HS-27A (cell line): ENCODE measurements at regions not wholly inside any gene's neighbourhood (a gene's known extent, or its start where the extent isn't known, plus 50 kb on each side); places are given as distances from the start of the nearest gene placed in this dataset.
"Not testable (repeated sequence)": the region's sequence is repeated elsewhere in the genome, so short reads cannot be mapped to it uniquely, and the experiment has no call there.

Source experiments
- DNase-seq: peaks from one replicate; pipeline ENCODE4 v3.0.0-alpha.2; 2012; ENCODE audit warnings: low read depth, missing footprints

DNA sequence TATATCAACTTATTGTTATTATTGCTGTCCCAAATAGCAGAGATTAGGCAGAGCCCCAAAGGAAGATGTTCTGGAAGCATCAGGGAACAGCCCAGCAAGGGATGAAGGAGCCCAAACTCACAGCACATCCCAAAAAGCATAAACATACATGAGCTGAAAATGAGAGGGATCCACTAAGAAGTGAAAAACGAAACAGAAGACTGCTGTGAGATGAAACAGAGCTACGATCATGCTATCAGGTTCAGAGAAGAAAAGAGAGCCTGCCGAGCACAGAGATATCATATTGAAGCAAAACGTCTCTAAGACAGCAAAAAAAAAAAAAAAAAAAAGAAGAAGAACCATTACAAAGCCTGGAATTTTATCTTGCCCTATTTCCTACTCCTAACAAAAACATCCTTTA is 127.3 kb downstream of the ZNF608 start:
- no peak for DNase-seq

DNA sequence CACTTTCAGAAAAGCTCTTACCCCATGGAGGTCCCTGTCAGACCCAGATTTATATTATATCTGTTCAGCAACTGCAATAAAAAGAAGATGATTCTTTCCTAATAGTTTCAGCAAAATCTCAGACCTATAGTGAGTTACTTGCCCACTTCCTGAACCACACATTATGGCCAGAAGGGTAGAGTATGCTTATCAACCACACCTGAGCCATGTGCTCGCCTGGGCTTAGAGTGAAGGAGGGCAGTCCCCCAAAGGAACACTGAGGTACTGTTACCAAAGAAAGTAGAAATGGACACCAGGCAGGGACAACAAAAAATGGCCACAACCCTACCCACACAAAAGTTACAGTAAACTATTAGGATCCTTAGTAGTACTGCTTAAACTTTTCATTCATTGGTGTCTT is 128.7 kb downstream of the ZNF608 start:
- no peak for DNase-seq

DNA sequence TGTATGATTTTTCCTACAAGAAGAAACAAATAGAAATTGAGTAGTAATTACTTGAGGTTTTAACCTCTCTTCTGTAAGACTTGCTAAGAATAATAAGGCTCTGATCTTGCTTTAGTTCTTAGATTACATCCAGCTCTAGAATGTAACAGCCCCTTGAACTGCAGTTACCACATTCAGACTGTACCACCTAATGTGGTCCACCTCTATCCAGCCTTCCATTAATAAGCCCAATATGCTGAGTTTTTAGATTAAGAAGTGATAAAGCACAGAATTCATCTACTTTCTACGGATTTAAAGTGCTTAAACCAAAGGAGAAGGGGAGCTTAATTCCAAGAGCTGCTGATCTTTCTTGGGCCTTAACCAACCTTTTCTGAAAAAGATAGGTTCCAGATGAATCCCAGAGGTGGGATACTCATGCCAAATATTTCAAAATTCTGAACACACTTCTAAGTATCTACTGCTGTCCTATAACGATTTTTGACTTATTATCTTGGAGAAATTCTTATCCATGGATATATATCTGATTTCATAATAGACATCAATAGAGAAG is 131.5 kb downstream of the ZNF608 start:
- no peak for DNase-seq

DNA sequence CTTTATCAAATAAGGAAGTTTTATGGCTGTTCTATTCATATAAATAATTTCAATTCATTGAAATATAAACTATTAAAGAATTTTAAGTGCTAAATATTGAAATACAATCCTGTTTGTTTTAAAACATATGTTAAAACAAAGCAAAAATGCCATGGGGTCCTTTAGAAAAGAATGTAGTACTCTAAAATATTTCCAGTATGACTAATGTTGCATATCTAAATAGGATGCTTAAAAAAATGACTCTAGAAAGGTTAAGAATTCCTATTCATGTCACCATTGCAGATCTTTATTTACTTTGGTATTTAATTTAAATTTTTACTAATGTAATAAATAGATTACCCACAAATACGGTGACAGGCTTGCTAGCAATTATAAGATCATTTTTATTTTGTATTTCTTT is 132.3 kb downstream of the ZNF608 start:
- no peak for DNase-seq

DNA sequence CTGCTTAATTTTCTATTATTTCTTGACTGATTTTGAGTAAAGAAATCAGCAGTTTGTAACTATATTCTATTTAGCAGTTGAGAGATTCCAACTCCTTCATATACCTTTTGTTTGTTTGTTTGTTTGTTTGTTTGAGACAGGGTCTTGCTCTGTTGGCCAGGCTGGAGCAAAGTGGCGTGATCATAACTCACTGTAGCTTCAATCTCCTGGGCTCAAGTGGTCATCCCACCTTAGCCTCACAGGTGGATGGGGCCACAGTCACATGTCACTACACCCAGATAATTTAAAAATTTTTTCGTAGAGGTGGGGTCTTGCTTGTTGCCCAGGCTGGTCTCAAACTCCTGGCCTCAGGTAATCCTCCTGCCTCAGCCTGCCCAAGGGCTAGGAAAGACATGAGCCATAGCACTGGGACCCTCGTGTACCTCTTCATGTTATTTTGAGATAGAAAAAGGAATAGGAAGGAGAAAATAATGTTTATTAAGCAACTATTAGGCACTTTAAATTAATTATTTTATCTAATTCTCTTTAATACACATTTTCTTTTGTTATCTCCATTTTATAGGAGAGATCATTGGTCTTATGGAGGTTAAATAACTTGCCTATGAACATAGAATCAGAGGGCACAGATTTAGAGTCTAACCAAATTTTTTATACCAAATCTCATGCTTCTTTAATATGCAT is 133.0 kb downstream of the ZNF608 start:
- DNase-seq = no peak

DNA sequence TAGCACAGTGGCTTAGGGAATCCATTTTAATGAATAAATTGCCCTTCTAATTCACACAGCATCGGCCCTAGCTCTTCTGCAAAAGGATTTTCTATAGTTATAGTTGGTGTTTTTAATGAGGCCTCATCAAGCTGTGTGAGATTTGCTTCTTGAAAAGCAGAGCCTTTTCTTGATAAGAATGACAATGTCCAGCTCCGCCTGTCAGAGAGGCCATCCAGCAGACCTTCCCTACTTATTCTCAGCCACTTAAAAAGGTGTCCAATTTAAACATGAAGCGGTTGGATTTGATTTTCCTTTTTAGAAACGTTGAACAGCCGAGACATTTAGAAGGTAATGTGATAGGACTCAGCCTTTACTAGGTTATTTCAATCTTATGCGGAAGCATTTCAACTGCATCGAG is 134.4 kb downstream of the ZNF608 start:
- no peak for DNase-seq

DNA sequence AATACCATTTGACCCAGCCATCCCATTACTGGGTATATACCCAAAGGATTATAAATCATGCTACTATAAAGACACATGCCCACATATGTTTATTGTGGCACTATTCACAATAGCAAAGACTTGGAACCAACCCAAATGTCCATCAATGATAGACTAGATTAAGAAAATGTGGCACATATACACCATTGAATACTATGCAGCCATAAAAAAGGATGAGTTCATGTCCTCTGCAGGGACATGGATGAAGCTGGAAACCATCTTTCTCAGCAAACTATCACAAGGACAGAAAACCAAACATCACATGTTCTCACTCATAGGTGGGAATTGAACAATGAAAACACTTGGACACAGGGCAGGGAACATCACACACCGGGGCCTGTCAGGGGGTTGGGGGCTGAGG is 135.2 kb downstream of the ZNF608 start:
- DNase-seq = not testable (repeated sequence)

DNA sequence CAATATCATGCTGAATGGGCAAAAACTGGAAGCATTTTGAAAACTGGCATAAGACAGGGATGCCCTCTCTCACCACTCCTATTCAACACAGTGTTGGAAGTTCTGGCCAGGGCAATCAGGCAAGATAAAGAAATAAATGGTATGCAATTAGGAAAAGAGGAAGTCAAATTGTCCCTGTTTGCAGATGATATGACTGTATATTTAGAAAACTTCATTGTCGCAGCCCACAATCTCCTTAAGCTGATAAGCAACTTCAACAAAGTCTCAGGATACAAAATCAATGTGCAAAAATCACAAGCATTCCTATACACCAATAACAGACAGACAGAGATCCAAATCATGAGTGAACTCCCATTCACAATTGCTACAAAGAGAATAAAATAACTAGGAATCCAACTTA is 136.8 kb downstream of the ZNF608 start:
- not testable (repeated sequence) for DNase-seq

DNA sequence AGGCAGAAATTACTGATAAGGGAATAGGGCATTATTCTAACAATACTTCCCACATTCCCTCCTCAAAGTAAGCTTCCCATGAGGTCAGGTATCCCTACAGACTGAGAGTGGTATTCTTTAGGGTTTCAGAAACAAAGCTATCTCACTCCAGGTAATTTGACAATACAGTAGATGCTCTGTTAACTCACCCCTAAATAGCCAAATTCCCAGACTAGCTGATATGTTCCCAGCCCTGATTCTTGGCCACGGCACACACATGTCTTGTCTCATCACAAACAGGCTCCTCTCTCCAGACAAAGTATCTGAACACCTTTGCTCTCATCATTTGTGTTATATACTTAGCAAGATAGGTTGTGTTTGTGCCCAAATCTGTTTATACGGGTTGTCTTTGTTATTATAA is 139.9 kb downstream of the ZNF608 start:
- no peak for DNase-seq

DNA sequence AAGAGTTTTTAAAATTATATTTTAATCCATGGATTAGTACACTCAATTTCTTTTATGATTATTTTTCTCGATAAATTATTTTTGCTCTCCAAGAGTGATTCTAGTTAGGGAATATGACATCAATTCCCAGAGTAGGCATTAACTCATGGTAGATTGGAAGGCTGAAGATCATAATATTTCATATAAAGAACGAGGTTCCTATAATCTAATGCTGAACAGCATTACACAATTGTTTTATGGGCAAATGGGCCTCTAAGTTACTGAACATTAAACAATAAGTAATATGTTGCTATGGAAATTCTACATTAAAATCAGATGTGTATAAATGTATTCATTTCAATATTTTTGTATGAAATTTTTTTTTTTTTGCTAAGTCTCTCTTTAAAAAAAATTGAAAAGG is 140.3 kb downstream of the ZNF608 start:
- no peak for DNase-seq

DNA sequence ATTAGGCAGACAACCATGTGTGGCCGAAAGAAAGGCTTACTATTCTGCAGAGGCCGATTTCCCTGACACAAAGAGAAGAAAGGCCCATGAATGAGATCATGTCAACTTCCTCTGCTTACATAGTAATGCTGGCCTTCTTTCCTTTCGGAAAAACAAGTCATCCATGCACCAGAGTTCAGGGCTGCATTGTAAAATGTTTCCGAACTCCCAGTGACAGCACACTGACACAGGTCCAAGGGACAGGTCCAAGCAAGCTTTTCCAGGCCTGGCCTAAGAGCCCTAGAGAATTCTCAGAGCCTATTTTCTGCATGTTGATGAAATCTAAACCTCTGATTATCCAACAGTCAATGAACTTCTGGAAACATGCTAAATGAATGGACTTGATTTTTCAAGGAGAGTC is 140.9 kb downstream of the ZNF608 start:
- no peak for DNase-seq

DNA sequence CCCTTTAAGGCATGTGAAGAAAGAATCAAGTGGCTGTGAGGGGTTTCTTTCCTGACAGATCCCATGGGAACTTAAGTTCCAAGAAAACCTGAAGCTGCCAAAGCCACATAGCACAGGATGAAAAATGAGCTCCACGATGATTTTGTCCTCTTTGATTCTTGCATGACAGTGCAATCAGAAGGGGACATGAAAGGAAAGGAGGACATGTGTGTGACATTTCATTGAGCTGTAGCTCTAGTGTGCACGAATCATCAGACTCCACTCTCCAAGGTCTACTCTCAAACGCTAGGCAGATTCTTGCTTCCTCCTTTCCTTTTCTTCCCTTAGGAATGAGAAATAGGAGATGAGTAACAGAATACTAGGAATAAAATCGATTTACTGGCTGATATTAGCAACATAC is 142.0 kb downstream of the ZNF608 start:
- no peak for DNase-seq

DNA sequence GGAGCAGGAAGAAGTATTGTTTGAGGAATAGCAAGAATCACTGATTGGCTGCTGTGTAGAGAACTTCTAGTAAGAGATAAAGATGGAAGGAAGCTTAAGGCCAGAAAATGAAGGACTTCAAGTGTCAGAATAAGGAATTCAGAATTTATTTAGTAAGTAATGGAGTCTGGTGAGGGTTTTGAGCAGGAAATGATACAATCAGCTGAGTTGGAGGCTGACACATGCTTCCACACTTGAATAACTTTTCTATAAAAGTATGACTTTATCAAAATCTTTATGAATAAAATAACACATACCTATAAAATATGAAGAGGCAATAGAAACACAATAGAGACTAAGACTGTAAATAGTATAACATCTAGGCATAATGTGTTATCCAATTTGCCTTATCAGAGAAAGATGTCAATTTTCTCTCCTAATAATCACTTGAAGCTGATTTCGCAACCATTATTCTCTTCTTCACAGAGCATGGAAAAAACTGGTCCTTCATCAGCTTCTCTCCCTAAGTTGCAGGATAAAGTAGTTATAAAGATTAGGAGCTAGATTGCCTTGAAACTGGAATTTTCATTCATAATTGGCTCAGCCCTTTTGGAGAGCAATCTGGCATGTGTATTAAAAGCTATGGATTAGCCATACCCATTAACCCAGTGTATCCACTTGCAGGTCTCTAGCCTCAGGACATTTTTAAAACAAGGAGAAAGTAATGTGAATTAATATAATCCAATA is 143.4 kb downstream of the ZNF608 start:
- no peak for DNase-seq

DNA sequence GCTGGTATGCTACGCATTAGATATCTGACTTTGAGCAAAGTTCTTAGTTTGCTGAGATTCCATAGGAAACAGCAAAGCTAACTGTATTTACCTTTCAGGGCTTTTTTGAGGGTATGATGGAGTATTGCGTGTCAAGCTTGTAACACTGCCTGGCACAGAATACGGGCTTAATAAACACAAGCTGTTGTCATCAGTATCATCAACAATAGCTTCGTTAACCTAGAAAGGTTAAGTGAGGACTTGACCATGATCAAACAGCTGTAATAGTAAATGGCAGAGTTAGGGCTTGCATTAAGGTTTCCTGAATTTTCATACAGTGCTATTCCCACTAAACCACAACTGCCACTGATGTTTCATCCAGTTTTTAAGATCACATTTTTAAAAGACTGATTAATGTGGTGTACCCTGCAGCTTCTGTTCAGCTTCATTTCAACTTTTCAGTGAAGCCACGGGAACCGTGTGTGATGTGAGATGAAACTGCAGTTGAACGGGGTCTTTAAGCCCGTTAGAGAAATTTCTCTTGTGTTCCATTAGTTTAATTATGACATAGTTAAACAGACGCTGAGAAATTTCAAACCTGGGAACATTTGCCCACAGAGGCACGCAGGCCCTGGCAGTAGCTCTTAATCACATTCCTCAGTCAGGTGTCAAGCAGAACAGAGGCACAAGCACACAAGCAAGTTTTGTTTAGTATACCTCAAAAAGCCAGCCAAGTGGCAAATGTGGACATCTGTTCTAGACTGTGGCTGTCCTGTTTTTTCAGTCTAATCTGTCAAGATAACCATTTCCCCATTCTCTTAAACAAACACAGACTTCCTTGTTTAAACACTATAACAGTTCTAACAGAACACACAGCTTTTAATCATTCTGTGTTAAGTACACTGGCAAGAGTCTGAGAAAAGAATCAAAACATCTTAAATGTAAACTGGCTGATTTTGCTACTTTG is 147.1 kb downstream of the ZNF608 start:
- no peak for DNase-seq

DNA sequence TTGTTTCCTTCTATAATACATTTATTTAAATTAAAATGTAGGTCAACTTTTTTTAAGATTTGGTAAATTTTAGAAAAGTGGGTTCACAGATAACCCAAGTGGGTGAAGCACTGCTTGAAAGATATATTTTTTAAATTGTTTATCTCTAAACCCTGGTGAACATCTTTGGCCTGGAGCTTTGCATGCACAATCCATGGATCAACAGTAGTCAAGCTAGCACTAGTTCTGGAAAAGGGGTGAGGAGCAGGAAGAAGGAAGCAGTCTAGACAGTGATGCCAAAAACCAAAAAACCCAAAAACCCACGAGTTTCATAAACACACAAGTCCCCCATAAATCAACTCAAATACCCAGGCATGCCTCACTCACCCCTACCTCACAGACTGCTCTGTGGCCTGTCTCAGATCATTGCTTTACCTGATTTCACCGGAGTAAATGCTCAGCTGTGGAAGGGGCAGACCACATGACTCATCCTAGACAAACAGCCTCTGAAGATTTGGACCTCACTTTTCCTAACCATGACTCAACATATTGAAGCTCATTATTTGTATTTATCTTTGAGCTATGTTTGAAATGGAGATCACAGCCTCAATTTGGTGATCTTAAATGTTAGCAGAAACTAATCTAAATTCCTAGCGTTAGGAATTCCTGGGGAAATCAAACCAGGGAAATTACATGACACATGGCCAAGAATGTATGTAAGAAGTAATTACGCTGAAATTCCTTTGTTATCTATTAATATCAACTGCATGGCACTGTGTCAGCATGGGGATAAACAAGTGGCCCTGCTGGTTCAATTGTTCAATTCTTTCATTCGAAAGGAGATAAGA is 149.6 kb downstream of the ZNF608 start:
- peak; percentile 15 for DNase-seq

DNA sequence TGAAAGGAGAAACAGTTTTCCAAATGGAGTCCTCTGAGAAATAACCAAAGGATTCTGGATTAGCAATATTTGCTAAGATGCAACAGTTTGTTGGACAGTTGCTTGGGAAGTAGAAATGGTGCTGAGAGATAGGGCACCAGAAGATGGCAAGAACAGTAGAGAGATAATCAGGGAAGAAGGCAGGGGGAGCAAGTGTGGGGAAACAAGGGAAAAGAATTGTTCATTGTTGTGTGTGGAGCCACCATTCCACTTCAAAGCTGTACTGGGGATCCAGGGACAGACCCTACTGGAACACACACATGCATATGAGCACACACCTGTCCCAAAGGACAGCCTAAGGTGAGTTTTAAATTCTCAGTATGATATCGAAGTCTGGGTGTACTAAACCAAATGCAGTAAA is 152.5 kb downstream of the ZNF608 start:
- DNase-seq = no peak

DNA sequence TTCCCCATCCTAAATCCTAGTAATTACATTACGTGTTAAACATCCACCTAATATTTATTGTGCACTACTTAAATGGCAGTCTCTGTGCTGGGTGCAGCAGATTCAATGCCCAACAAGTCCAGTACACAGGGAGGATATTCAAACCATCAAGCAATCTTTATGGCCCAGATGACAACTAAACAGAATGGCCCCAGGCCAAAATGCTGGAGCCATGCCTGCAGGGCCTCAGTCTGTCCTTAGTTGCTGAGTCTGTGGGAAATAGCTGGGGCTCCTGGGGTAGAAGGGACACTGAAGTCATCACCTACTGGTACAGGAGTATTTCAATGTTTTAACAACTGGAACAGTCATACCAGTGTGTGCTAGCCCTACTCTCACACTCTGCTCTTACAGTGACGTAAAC is 153.5 kb downstream of the ZNF608 start:
- DNase-seq = no peak

DNA sequence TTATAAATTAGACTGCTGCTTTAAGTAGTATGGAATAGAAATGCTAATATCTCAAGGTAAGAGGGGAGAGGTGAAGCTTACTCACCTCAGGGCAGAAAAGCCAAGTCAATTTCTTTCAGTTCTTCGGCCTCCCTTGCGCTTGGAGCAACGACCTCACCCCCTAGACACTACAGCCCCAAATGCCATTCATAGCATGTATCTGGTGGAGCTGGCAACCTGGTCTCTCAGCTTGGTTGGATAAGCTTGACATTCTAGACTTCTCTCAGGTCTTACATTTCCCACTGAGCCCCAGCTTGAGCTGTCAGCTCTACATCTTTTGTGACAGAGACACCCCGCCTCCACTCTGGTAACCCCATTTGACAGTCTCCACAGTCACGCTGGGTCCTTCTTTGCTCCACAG is 154.9 kb downstream of the ZNF608 start:
- DNase-seq = no peak

DNA sequence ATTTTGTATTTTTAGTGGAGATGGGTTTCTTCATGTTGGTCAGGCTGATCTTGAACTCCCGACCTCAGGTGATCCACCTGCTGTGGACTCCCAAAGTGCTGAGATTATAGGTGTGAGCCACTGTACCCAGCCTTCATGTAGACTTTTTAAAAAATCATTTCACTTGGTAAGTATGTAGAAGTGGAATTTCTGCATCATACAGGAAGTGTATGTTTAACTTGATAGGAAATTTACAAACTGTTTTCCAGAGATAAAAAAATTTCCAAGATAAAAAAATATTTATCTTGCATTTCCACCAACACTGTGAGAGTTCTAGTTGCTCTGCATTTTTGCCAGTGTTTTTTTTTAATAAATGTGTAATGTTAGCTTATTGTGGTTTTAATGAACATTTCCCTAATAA is 155.8 kb downstream of the ZNF608 start:
- no peak for DNase-seq

DNA sequence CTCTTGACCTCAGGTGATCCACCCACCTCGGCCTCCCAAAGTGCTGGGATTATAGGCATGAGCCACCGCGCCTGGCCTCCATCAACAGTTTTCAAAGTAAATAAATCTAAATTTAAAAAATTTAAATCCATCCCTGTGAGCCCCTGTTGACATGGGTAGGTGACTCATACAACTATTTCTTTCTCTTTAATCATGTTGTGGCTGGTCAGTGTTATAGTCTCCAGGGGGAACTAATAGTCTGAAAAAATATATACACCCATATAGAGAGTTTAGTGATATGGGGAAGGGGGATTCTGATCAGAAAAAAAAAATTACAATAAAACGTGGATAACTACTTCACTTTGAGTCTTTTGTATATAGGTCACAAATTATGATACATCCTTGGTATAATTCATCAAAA is 159.2 kb downstream of the ZNF608 start:
- DNase-seq = no peak

DNA sequence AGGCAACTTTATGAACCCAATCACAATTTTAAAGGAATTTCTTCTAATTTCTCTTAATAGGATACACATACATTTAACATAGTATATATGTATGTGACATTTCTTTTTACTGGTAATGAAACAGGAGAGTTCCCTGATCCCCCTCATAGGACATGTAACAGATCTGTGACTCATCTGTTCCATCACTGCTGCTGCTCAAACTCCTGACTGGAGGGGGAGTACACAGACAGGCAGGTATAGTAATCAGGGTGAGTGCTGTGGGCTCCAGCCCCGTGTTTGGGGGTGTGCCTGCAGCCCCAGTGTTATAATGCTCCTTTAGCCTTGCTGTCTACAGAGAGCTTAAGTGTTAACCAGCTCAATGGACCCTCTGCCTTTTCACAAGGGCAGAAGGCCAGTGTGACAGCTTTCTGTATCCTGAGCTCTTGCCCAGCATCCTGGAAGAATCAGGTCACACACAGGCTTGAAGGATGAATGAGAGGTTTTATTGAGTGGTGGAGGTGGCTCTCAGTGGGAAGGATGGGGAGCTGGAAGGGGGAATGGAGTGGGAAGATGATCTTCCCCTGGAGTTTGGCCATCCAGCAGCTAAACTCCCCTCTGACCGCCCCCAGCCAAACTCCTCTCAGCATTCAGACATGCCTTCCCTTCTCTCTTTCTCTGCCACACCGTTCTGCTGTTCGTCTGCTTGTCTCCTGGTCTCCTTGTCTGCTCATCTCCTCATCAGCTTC is 161.3 kb downstream of the ZNF608 start:
- DNase-seq = no peak
